Parathyroid adenoma (tissue), 2 donors: ENCODE measurements at regions not wholly inside any gene's neighbourhood (a gene's known extent, or its start where the extent isn't known, plus 50 kb on each side); places are given as distances from the start of the nearest gene placed in this dataset.

Experiments used
- H2AFZ ChIP-seq: fragments of 300-600 bp; sonication (generic); one replicate; pipeline ENCODE4 v1.7.0; 2017; ENCODE audit warnings: antibody characterized with exemption, mild to moderate bottlenecking
- H3K27ac ChIP-seq: fragments of 300-600 bp; sonication (generic); one replicate; pipeline ENCODE4 v1.7.0; 2017
- H3K27me3 ChIP-seq: fragments of 300-600 bp; sonication (generic); one replicate; pipeline ENCODE4 v1.7.0; 2017; ENCODE audit warnings: low read length; ENCODE audit not compliant: control insufficient read depth, insufficient read depth
- H3K36me3 ChIP-seq: fragments of 300-600 bp; sonication (generic); one replicate; pipeline ENCODE4 v1.7.0; 2017; ENCODE audit warnings: low read length; ENCODE audit not compliant: control insufficient read depth, insufficient read depth
- H3K4me1 ChIP-seq: fragments of 300-600 bp; sonication (generic); one replicate; pipeline ENCODE4 v1.7.0; 2017; ENCODE audit warnings: control low read depth
- H3K4me2 ChIP-seq: fragments of 300-600 bp; sonication (generic); one replicate; pipeline ENCODE4 v1.7.0; 2017; ENCODE audit warnings: low read length
- H3K4me3 ChIP-seq: fragments of 300-600 bp; sonication (generic); one replicate; pipeline ENCODE4 v1.7.0; 2017; ENCODE audit warnings: low read depth, low read length
- H3K79me2 ChIP-seq: fragments of 300-600 bp; sonication (generic); one replicate; pipeline ENCODE4 v1.7.0; 2017; ENCODE audit warnings: control low read depth
- H3K9ac ChIP-seq: fragments of 300-600 bp; sonication (generic); one replicate; pipeline ENCODE4 v1.7.0; 2017; ENCODE audit warnings: mild to moderate bottlenecking
- H3K9me3 ChIP-seq: fragments of 300-600 bp; sonication (generic); one replicate; pipeline ENCODE4 v1.7.0; 2017; ENCODE audit warnings: low read length; ENCODE audit not compliant: control insufficient read depth
- CTCF ChIP-seq: fragments of 300-600 bp; sonication (generic); IDR thresholded peaks from one replicate; pipeline ENCODE4 v1.7.0; 2017; ENCODE audit warnings: antibody characterized with exemption, mild to moderate bottlenecking
- donor health status: primary hyperparathyroidism.

GRCh38 chr15:93981706-93982105 is 249.7 kb upstream of the MCTP2 start:
- H3K4me3 ChIP-seq: no peak overlapping the region
- H3K27me3 ChIP-seq: no peaks in the 10 kb centered on the region
- no peak for TF ChIP-seq CTCF
- no peak overlapping the region for H3K9ac ChIP-seq
- no peaks in the 10 kb centered on the region for H3K9me3 ChIP-seq
- H3K4me1 ChIP-seq: no peaks in the 10 kb centered on the region
- no peak overlapping the region for H3K4me2 ChIP-seq
- H2AFZ ChIP-seq: no peak overlapping the region
- H3K27ac ChIP-seq: no peak overlapping the region
- no peaks in the 10 kb centered on the region for H3K36me3 ChIP-seq
- no peaks in the 10 kb centered on the region for H3K79me2 ChIP-seq

- no peak overlapping the region for H3K27ac ChIP-seq
- no peak for TF ChIP-seq CTCF
These were observed 251.0 kb upstream of the MCTP2 start for GRCh38 chr15:93980261-93980911.

DNA sequence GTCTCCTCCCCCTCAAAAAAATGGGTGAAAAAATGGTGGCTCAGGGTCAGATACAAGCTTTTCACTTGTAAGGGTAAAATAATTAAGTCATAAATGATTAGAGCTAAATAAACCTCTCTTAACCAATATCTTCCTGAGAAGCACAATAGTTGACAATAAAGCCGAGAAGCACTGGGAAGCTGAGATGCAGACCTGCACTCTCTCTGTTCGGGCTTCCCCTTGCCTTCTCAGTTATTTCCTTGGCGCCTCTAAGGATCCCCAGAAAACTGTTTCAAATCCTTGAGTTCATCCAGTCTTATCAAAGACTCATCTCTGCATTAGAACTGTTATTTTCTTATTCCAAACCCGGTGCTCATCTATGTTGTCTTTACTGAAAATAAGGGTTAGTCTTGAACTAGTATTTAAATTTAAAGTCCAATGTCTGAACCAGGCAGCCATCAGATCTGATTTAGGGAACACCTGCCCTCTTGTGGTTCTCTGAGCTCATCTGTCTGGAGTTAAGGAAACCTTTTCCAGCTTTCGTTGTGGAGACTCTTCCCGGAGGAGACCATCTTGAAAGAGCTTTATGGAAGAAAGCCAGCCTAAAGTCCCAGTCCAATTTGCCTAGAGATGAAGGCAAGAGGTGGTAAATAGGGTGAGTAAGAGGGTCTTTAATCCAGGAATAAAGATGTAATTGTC is 256.4 kb upstream of the MCTP2 start:
- no peak overlapping the region for H3K4me2 ChIP-seq
- no peak overlapping the region for H3K9ac ChIP-seq
- H3K4me1 ChIP-seq: no peaks in the 10 kb centered on the region
- no peaks in the 10 kb centered on the region for H3K36me3 ChIP-seq
- H3K27me3 ChIP-seq: no peaks in the 10 kb centered on the region
- no peak overlapping the region for H2AFZ ChIP-seq
- H3K4me3 ChIP-seq: no peak overlapping the region
- no peaks in the 10 kb centered on the region for H3K9me3 ChIP-seq
- H3K27ac ChIP-seq: no peak overlapping the region
- no peak for TF ChIP-seq CTCF
- H3K79me2 ChIP-seq: no peaks in the 10 kb centered on the region

More at GRCh38 chr15:93980261-93980911, 251.0 kb upstream of the MCTP2 start:
- Histone ChIP-seq H2AFZ (no peak overlapping the region), H3K4me3 (no peak overlapping the region), H3K27me3 (no peaks in the 10 kb centered on the region), H3K79me2 (no peaks in the 10 kb centered on the region), H3K4me1 (no peaks in the 10 kb centered on the region), H3K9me3 (no peaks in the 10 kb centered on the region), H3K9ac (no peak overlapping the region), H3K4me2 (no peak overlapping the region), H3K36me3 (no peaks in the 10 kb centered on the region)

DNA sequence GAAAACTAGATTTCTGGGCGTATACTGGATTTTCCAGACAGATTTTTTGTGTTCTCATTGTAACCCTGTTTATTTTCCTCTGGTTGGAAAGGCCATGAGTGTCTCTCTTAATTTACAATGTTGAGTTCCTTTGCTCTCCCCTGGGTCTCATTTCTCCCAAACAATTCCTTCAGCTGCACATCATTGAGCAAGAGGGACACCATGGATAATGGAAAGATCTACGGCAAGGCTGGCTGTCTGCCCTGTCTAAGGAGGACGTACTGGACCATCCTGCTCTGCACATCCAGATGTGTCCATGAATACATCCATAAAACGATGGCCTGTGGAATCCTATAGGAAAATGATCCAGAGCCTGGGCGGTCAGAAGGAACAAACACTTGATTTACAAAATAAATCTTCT is 258.1 kb upstream of the MCTP2 start:
- no peak for TF ChIP-seq CTCF
- H3K27ac ChIP-seq: no peak overlapping the region

GRCh38 chr15:93968773-93969172 is 262.6 kb upstream of the MCTP2 start:
- Histone ChIP-seq H3K4me1 (no peaks in the 10 kb centered on the region), H3K4me2 (no peak overlapping the region), H3K27me3 (no peaks in the 10 kb centered on the region), H3K9me3 (no peaks in the 10 kb centered on the region), H3K79me2 (no peaks in the 10 kb centered on the region), H2AFZ (no peak overlapping the region), H3K36me3 (no peaks in the 10 kb centered on the region), H3K9ac (no peak overlapping the region), H3K4me3 (no peak overlapping the region), H3K27ac (no peak overlapping the region)
- TF ChIP-seq CTCF: no peak

More for the DNA sequence above, 258.1 kb upstream of the MCTP2 start:
- Histone ChIP-seq H3K36me3 (no peaks in the 10 kb centered on the region), H3K9ac (no peak overlapping the region), H3K4me3 (no peak overlapping the region), H3K4me2 (no peak overlapping the region), H3K9me3 (no peaks in the 10 kb centered on the region), H2AFZ (no peak overlapping the region), H3K4me1 (no peaks in the 10 kb centered on the region), H3K27me3 (no peaks in the 10 kb centered on the region), H3K79me2 (no peaks in the 10 kb centered on the region)
